ENCODE measurements at regions not wholly inside any gene's neighbourhood (a gene's known extent, or its start where the extent isn't known, plus 50 kb on each side); places are given as distances from the start of the nearest gene placed in this dataset.
"Not testable (repeated sequence)": the region's sequence is repeated elsewhere in the genome, so short reads cannot be mapped to it uniquely, and the experiment has no call there.

DNA sequence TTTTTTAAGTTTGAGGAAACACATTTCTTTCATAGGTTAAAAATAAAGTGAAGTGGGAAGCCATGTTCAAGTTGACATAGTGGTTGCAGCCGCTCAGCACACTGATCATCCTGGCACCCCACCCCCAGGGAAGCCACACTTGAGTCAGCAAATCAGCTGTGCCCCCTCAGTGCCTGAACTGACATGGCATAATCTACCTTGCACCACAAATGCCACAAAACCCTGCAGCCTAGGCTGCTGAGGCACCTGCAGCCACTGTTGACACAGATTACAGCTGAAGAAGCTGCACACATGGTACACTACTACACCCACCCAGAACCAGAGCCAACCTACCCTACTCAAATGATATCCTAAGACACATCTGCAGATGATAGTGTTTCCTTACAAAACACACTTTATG is 77.5 kb upstream of the RIMS1 start:
- Mint-ChIP-seq H3K4me3 (ENCODE audit: unreplicated experiment) (no peak overlapping the region), H3K9me3 (ENCODE audit: low read depth) (peaks cover 42% of the 10 kb centered on the region), H3K27me3 (ENCODE audit: low read depth) (no peaks in the 10 kb centered on the region), H3K4me1 (ENCODE audit: low read depth) (no peaks in the 10 kb centered on the region), H3K36me3 (ENCODE audit: low read depth) (peaks cover 1% of the 10 kb centered on the region), H3K27ac (ENCODE audit: unreplicated experiment) (no peak overlapping the region)
- no peak for TF ChIP-seq CTCF (IDR thresholded peaks at IDR 0.05)
- no peak for DNase-seq (ENCODE audit: low spot score)

GRCh38 chr6:71810880-71811279 is 75.5 kb upstream of the RIMS1 start:
- DNase-seq (ENCODE audit: low spot score) = no peak
- TF ChIP-seq CTCF (IDR thresholded peaks at IDR 0.05) = no peak
- H3K9me3 Mint-ChIP-seq (ENCODE audit: low read depth) = peaks cover 51% of the 10 kb centered on the region
- no peak overlapping the region for H3K27ac Mint-ChIP-seq (ENCODE audit: unreplicated experiment)
- H3K4me1 Mint-ChIP-seq (ENCODE audit: low read depth) = no peaks in the 10 kb centered on the region
- no peak overlapping the region for H3K4me3 Mint-ChIP-seq (ENCODE audit: unreplicated experiment)
- H3K36me3 Mint-ChIP-seq (ENCODE audit: low read depth) = peaks cover 1% of the 10 kb centered on the region
- H3K27me3 Mint-ChIP-seq (ENCODE audit: low read depth) = no peaks in the 10 kb centered on the region

DNA sequence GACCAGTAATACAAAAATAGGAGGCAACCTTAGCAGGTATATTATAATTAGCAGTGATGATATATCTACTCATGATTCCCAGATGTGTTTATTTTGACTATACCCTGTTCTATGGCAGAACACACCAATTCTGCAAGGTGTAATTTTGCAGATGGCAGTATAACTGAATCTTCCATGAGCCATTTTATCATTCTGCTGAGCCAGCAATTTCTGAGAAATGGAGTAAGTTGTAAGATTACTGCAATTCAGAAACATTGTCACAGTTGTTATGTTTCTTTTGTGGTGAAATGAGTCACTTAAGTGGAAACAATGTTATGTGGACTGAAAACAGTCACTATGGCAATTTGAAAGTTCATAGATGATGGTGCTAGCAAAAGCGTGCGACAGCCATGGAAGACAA is 63.7 kb upstream of the RIMS1 start:
- H3K4me1 Mint-ChIP-seq (ENCODE audit: low read depth) = no peaks in the 10 kb centered on the region
- H3K9me3 Mint-ChIP-seq (ENCODE audit: low read depth) = peaks cover 9% of the 10 kb centered on the region
- no peaks in the 10 kb centered on the region for H3K27me3 Mint-ChIP-seq (ENCODE audit: low read depth)
- H3K4me3 Mint-ChIP-seq (ENCODE audit: unreplicated experiment) = no peak overlapping the region
- TF ChIP-seq CTCF (IDR thresholded peaks at IDR 0.05) = no peak
- H3K36me3 Mint-ChIP-seq (ENCODE audit: low read depth) = no peaks in the 10 kb centered on the region
- DNase-seq (ENCODE audit: low spot score) = no peak
- no peak overlapping the region for H3K27ac Mint-ChIP-seq (ENCODE audit: unreplicated experiment)

- peak; percentile 69 for DNase-seq (ENCODE audit: low spot score)
- not testable (repeated sequence) for H3K36me3 Mint-ChIP-seq (ENCODE audit: low read depth)
These were observed 54.1 kb upstream of the RIMS1 start for GRCh38 chr6:71832110-71832764.

More at GRCh38 chr6:71832110-71832764, 54.1 kb upstream of the RIMS1 start:
- H3K4me1 Mint-ChIP-seq (ENCODE audit: low read depth); H3K4me3 Mint-ChIP-seq (ENCODE audit: unreplicated experiment); H3K27me3 Mint-ChIP-seq (ENCODE audit: low read depth); H3K27ac Mint-ChIP-seq (ENCODE audit: unreplicated experiment): not testable (repeated sequence)
- H3K9me3 Mint-ChIP-seq (ENCODE audit: low read depth) = peaks cover 17% of the 10 kb centered on the region

Small RNA genes lying in the stretch of these regions (microRNA-seq; reads per million reads assigned to microRNA genes)
- gene MIR30A (ENCODE audit: borderline number of aligned reads) (2,751 reads per million, percentile 86 among the genes with 10 or more reads in this experiment), gene MIR30C2 (ENCODE audit: borderline number of aligned reads) (23.8 reads per million, percentile 39 among the genes with 10 or more reads in this experiment)

Measured in chondrocyte (in vitro differentiated cells).